Suprapubic skin (tissue), 4 donors: ENCODE measurements at regions not wholly inside any gene's neighbourhood (a gene's known extent, or its start where the extent isn't known, plus 50 kb on each side); places are given as distances from the start of the nearest gene placed in this dataset.

Experiments used
- DNase-seq, 2 donors: peaks; one replicate each; pipeline ENCODE4 v3.0.0-alpha.2; 2019; ENCODE audit warnings: low spot score in 2 of 2
- H3K27ac ChIP-seq: fragments of 200-600 bp; sonication (generic); one replicate; pipeline ENCODE4 v1.5.1; 2019
- H3K27me3 ChIP-seq: fragments of 200-600 bp; sonication (generic); one replicate; pipeline ENCODE4 v1.5.1; 2019
- H3K36me3 ChIP-seq: fragments of 200-600 bp; sonication (generic); one replicate; pipeline ENCODE4 v1.5.1; 2019
- H3K4me1 ChIP-seq: fragments of 200-600 bp; sonication (generic); one replicate; pipeline ENCODE4 v1.5.1; 2019
- H3K4me3 ChIP-seq: fragments of 200-600 bp; sonication (generic); one replicate; pipeline ENCODE4 v1.5.1; 2019; ENCODE audit warnings: mild to moderate bottlenecking
- H3K9me3 ChIP-seq: fragments of 200-600 bp; sonication (generic); one replicate; pipeline ENCODE4 v1.5.1; 2019
- CTCF ChIP-seq, 2 donors: fragments of 200-600 bp in 1 of 2; fragments of 450-650 bp in 1 of 2; sonication (generic) in 1 of 2; IDR thresholded peaks; one replicate each; pipeline ENCODE4 v1.5.1; 2016 to 2019; ENCODE audit warnings: antibody characterized with exemption in 2 of 2, mild to moderate bottlenecking in 1 of 2, moderate library complexity in 1 of 2
- EP300 ChIP-seq: sonication (generic); formaldehyde crosslinking; IDR thresholded peaks from one replicate; pipeline ENCODE4 v1.6.1; 2017; ENCODE audit warnings: antibody characterized with exemption
- POLR2A ChIP-seq, 2 donors: fragments of 450-650 bp; IDR thresholded peaks; one replicate each; pipeline ENCODE4 v1.6.1; 2017; ENCODE audit warnings: antibody characterized with exemption in 2 of 2, mild to moderate bottlenecking in 2 of 2, moderate library complexity in 2 of 2
- POLR2AphosphoS5 ChIP-seq, 3 donors: sonication (generic); formaldehyde crosslinking; IDR thresholded peaks; one replicate each; pipeline ENCODE4 v1.6.1; 2017; ENCODE audit warnings: antibody characterized with exemption in 3 of 3
- WGBS: methylation state at CpG from one replicate; pipeline ENCODE4 v1.1.5; 2018; 5-methylcytosine and 5-hydroxymethylcytosine counted together

GRCh38 chr5:67824852-67825251 is 390.7 kb upstream of the PIK3R1 start:
- Histone ChIP-seq H3K9me3 (no peaks in the 10 kb centered on the region), H3K27ac (no peak overlapping the region), H3K4me1 (peaks cover 4% of the 10 kb centered on the region), H3K36me3 (no peaks in the 10 kb centered on the region), H3K4me3 (no peak overlapping the region), H3K27me3 (no peaks in the 10 kb centered on the region)
- DNase-seq = no peak
- TF ChIP-seq EP300 (no peak), POLR2A (IDR thresholded peaks at IDR 0.05) (no peak), CTCF (IDR thresholded peaks at IDR 0.05) (no peak), POLR2AphosphoS5 (IDR thresholded peaks at IDR 0.05) (no peak)
- 95% methylated on average over 3 of the region's 3 CpGs for WGBS

GRCh38 chr5:67817652-67818051 is 397.9 kb upstream of the PIK3R1 start:
- H3K9me3 ChIP-seq = no peaks in the 10 kb centered on the region
- H3K4me1 ChIP-seq = peaks cover 22% of the 10 kb centered on the region
- H3K36me3 ChIP-seq = no peaks in the 10 kb centered on the region
- DNase-seq = no peak
- TF ChIP-seq CTCF (IDR thresholded peaks at IDR 0.05) (no peak), POLR2AphosphoS5 (IDR thresholded peaks at IDR 0.05) (no peak), EP300 (no peak), POLR2A (IDR thresholded peaks at IDR 0.05) (no peak)
- no peak overlapping the region for H3K27ac ChIP-seq
- no peak overlapping the region for H3K4me3 ChIP-seq
- 94% methylated on average over 14 of the region's 14 CpGs for WGBS
- no peaks in the 10 kb centered on the region for H3K27me3 ChIP-seq

- H3K9me3 ChIP-seq = no peaks in the 10 kb centered on the region
- DNase-seq = no peak
- TF ChIP-seq POLR2A (IDR thresholded peaks at IDR 0.05) (no peak), CTCF (IDR thresholded peaks at IDR 0.05) (no peak)
- H3K27me3 ChIP-seq = no peaks in the 10 kb centered on the region
- peaks cover 22% of the 10 kb centered on the region for H3K4me1 ChIP-seq
- H3K27ac ChIP-seq = peak overlapping the region; percentile 23
- no peaks in the 10 kb centered on the region for H3K36me3 ChIP-seq
- H3K4me3 ChIP-seq = no peak overlapping the region
Observed at GRCh38 chr5:67816456-67816855, 399.1 kb upstream of the PIK3R1 start.

- Histone ChIP-seq H3K9me3 (no peaks in the 10 kb centered on the region), H3K27me3 (no peaks in the 10 kb centered on the region), H3K4me3 (no peak overlapping the region), H3K4me1 (peaks cover 22% of the 10 kb centered on the region), H3K27ac (peak overlapping the region; percentile 23), H3K36me3 (no peaks in the 10 kb centered on the region)
- 73% methylated on average over 10 of the region's 10 CpGs for WGBS
- DNase-seq = no peak
- TF ChIP-seq CTCF (IDR thresholded peaks at IDR 0.05) (no peak), EP300 (no peak), POLR2A (IDR thresholded peaks at IDR 0.05) (no peak), POLR2AphosphoS5 (IDR thresholded peaks at IDR 0.05) (no peak)
Observed at GRCh38 chr5:67815455-67816391, 399.8 kb upstream of the PIK3R1 start.

GRCh38 chr5:67814569-67815311 is 400.8 kb upstream of the PIK3R1 start:
- no peak for DNase-seq
- TF ChIP-seq POLR2AphosphoS5 (IDR thresholded peaks at IDR 0.05) (no peak), POLR2A (IDR thresholded peaks at IDR 0.05) (no peak), EP300 (no peak), CTCF (IDR thresholded peaks at IDR 0.05) (no peak)
- Histone ChIP-seq H3K27ac (peak overlapping the region; percentile 23), H3K4me1 (peaks cover 22% of the 10 kb centered on the region), H3K27me3 (no peaks in the 10 kb centered on the region), H3K9me3 (no peaks in the 10 kb centered on the region), H3K4me3 (no peak overlapping the region), H3K36me3 (no peaks in the 10 kb centered on the region)
- WGBS = 75% methylated on average over 3 of the region's 3 CpGs
